Activated B cell treated with CpG ODN at 0.5 μM for 24 hours (primary cell): ENCODE measurements at regions not wholly inside any gene's neighbourhood (a gene's known extent, or its start where the extent isn't known, plus 50 kb on each side); places are given as distances from the start of the nearest gene placed in this dataset.

ENCODE experiments used
- ATAC-seq: fragments of 200-7000 bp; cut with Tn5 transposase; one replicate; pipeline ENCODE4 v1.10.0; 2021; ENCODE audit warnings: low read depth, mild to moderate bottlenecking, moderate library complexity
- CTCF ChIA-PET: fragments of 350-600 bp; sonication (Branson Sonifier 250); formaldehyde crosslinking; loops from one replicate; lab custom pipeline; 2021; ENCODE audit warnings: antibody characterized with exemption; lab: Charles Lee
- POLR2A ChIA-PET: fragments of 350-600 bp; sonication (Branson Sonifier 250); formaldehyde crosslinking; loops from one replicate; lab custom pipeline; 2021; ENCODE audit warnings: antibody characterized with exemption; lab: Charles Lee
- DNase-seq: peaks from one replicate; pipeline ENCODE4 v3.0.0; 2022
- H3K27ac Mint-ChIP-seq: one replicate; pipeline ENCODE4 v1.8.0; 2020; ENCODE audit warnings: mixed read lengths
- H3K27me3 Mint-ChIP-seq: one replicate; pipeline ENCODE4 v1.8.0; 2021; ENCODE audit warnings: mixed read lengths
- H3K36me3 Mint-ChIP-seq: one replicate; pipeline ENCODE4 v1.8.0; 2021; ENCODE audit warnings: low read depth, mixed read lengths
- H3K4me1 Mint-ChIP-seq: one replicate; pipeline ENCODE4 v1.8.0; 2021; ENCODE audit warnings: mixed read lengths
- H3K4me3 Mint-ChIP-seq: one replicate; pipeline ENCODE4 v1.8.0; 2020; ENCODE audit warnings: mild to moderate bottlenecking, mixed read lengths
- H3K9me3 Mint-ChIP-seq: one replicate; pipeline ENCODE4 v1.8.0; 2020; ENCODE audit warnings: mixed read lengths
- CTCF ChIP-seq: fragments of 200-600 bp; IDR thresholded peaks from one replicate; pipeline ENCODE4 v1.8.0; 2022; ENCODE audit warnings: antibody characterized with exemption, mild to moderate bottlenecking
- intact Hi-C: fragments of 100-400 bp; cut with micrococcal nuclease; formaldehyde crosslinking; loops from one replicate; pipeline ENCODE4 v1.15.1; 2024

GRCh38 chr13:106633321-106633720 is 65.4 kb upstream of the ARGLU1 start:
- Mint-ChIP-seq H3K4me3 (no peak overlapping the region), H3K27ac (no peak overlapping the region), H3K36me3 (no peaks in the 10 kb centered on the region), H3K27me3 (peaks cover 15% of the 10 kb centered on the region), H3K4me1 (no peaks in the 10 kb centered on the region), H3K9me3 (no peaks in the 10 kb centered on the region)
- intact Hi-C loops: no loop called here
- ATAC-seq: no peak
- ChIA-PET CTCF (no interaction called here), POLR2A (no interaction called here)
- DNase-seq: no peak
- TF ChIP-seq CTCF: no peak

- no peak for ATAC-seq
- peaks cover 17% of the 10 kb centered on the region for H3K27me3 Mint-ChIP-seq
- no peaks in the 10 kb centered on the region for H3K9me3 Mint-ChIP-seq
- TF ChIP-seq CTCF: no peak
- no peak for DNase-seq
- POLR2A ChIA-PET: no interaction called here
- H3K4me1 Mint-ChIP-seq: no peaks in the 10 kb centered on the region
- no peaks in the 10 kb centered on the region for H3K36me3 Mint-ChIP-seq
- no peak overlapping the region for H3K4me3 Mint-ChIP-seq
- intact Hi-C loops: no loop called here
- CTCF ChIA-PET: no interaction called here
- no peak overlapping the region for H3K27ac Mint-ChIP-seq
Measured at GRCh38 chr13:106630650-106631049, 62.7 kb upstream of the ARGLU1 start.

- peaks cover 15% of the 10 kb centered on the region for H3K27me3 Mint-ChIP-seq
- no peak overlapping the region for H3K4me3 Mint-ChIP-seq
- DNase-seq: no peak
- no peaks in the 10 kb centered on the region for H3K36me3 Mint-ChIP-seq
- CTCF ChIA-PET: interaction anchor here (1.1 kb wide), 1 partner anchor 10 kb away, joined by 4 read pairs; no protein-coding TSS in a partner anchor
- H3K9me3 Mint-ChIP-seq: no peaks in the 10 kb centered on the region
- ATAC-seq: no peak
- no peaks in the 10 kb centered on the region for H3K4me1 Mint-ChIP-seq
- no peak overlapping the region for H3K27ac Mint-ChIP-seq
- intact Hi-C loops: no loop called here
- no peak for TF ChIP-seq CTCF
- POLR2A ChIA-PET: no interaction called here
Measured at GRCh38 chr13:106630162-106630561, 62.2 kb upstream of the ARGLU1 start.

GRCh38 chr13:106628936-106629659 is 61.2 kb upstream of the ARGLU1 start:
- POLR2A ChIA-PET: no interaction called here
- Mint-ChIP-seq H3K27ac (no peak overlapping the region), H3K27me3 (peaks cover 19% of the 10 kb centered on the region), H3K4me1 (no peaks in the 10 kb centered on the region), H3K9me3 (no peaks in the 10 kb centered on the region), H3K4me3 (no peak overlapping the region), H3K36me3 (no peaks in the 10 kb centered on the region)
- intact Hi-C loops: no loop called here
- DNase-seq (no peak), ATAC-seq (no peak)
- CTCF ChIA-PET: interaction anchor here (1.1 kb wide), 1 partner anchor 9 kb away, joined by 4 read pairs; no protein-coding TSS in a partner anchor
- no peak for TF ChIP-seq CTCF

GRCh38 chr13:106626473-106626872 is 58.5 kb upstream of the ARGLU1 start:
- TF ChIP-seq CTCF: no peak
- intact Hi-C loops: no loop called here
- no peaks in the 10 kb centered on the region for H3K9me3 Mint-ChIP-seq
- no peaks in the 10 kb centered on the region for H3K4me1 Mint-ChIP-seq
- peaks cover 36% of the 10 kb centered on the region for H3K27me3 Mint-ChIP-seq
- DNase-seq (no peak), ATAC-seq (no peak)
- POLR2A ChIA-PET: no interaction called here
- no peaks in the 10 kb centered on the region for H3K36me3 Mint-ChIP-seq
- H3K27ac Mint-ChIP-seq: no peak overlapping the region
- CTCF ChIA-PET: no interaction called here
- H3K4me3 Mint-ChIP-seq: no peak overlapping the region
